ENCODE measurements at regions not wholly inside any gene's neighbourhood (a gene's known extent, or its start where the extent isn't known, plus 50 kb on each side); places are given as distances from the start of the nearest gene placed in this dataset.
A peak's percentile ranks its signal among the peaks of the same experiment; 100 is the strongest.

DNA sequence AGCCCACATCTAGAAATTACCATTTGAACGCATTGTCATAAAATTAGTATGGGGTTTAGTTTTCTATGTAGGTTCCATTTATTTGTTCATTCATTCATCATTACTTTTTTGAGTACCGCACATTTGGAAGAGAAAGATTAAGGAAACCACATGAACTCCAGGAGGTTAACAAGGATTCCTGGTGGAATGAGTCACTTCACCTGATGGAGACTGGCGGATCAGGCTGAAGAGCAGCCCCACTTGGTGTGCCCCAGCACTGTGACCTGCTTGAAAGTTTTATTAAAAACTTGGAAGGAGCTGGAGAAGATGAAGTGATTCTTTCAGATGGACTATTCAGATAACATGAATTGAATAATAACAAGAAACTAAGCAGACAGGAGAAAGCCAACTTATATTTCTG is 293.6 kb upstream of the CDH11 start:
- no TSS peak for BruUV-seq (replicated peaks)
- Histone ChIP-seq H4K20me1 (ENCODE audit: low read length) (no peaks in the 10 kb centered on the region), H3K4me1 (ENCODE audit: insufficient read depth, low read length) (peaks cover 46% of the 10 kb centered on the region), H3F3A (ENCODE audit: low read length, unreplicated experiment) (peaks cover 7% of the 10 kb centered on the region), H3K4me3 (ENCODE audit: low read length) (peak overlapping the region; percentile 27; the same call in 1 of the 2 replicates), H3K9ac (ENCODE audit: low read length) (peak overlapping the region; percentile 62), H3K79me2 (ENCODE audit: low read length) (no peaks in the 10 kb centered on the region), H3K27ac (ENCODE audit: low read length) (peak overlapping the region; percentile 93), H3K4me2 (ENCODE audit: low read length) (peak overlapping the region; percentile 72), H2AFZ (ENCODE audit: low read length) (no peak overlapping the region), H3K36me3 (ENCODE audit: low read depth, low read length) (no peaks in the 10 kb centered on the region), H3K9me2 (replicated peaks; ENCODE audit: low read length) (no peaks in the 10 kb centered on the region), H3K27me3 (ENCODE audit: low read length) (no peaks in the 10 kb centered on the region), H3K9me3 (ENCODE audit: low read length) (no peaks in the 10 kb centered on the region)
- TF ChIP-seq EZH2 (IDR thresholded peaks at IDR 0.05; ENCODE audit: low read length, unreplicated experiment) (no peak), CTCF (conservative IDR thresholded peaks at IDR 0.05; ENCODE audit: low read depth, low read length) (no peak), EZH2phosphoT487 (IDR thresholded peaks at IDR 0.05; ENCODE audit: borderline replicate concordance, low read length) (no peak)
- ATAC-seq (peak; percentile 67), DNase-seq (peak; percentile 81)
- POLR2A ChIA-PET (ENCODE audit: unreplicated experiment): no interaction called here
- CTCF ChIA-PET: no interaction called here
- intact Hi-C loops (cut with micrococcal nuclease): loop anchor here (2.0 to 10.0 kb wide), 5 partner anchors 157 to 859 kb away; partner anchors contain the start of gene CDH11

DNA sequence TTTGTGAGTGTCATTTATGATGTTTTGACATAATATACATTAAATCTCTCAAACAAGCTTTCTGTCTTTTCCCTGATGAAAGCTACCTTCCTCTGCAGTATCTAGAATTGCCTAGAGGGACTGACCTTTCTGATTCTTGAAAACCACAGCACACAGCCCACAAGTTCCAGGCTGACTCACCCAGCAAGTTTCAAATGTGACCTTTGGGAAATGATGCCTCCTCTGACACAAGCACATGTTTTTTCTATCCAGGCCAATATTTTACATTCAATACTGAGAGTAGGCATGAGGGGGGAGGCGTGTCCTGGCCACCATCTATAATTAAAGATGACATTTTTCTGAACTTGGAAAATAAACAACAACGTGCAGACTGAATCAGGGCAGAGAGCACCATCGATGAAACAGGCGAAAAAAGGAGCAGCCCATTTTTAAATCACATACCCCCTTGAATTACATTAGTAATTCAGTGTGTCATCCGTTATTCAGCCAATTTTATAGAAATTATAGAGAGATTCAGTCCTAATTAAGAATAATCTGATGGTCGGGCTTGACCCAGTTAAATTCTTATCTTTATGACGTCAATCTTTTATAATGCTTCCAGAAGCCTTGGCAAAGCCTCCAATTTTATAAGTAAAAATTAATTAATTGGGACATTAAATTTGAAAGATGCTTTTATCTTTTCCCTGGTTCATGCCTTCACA is 292.6 kb upstream of the CDH11 start:
- intact Hi-C loops (cut with micrococcal nuclease): loop anchor here (2.0 to 10.0 kb wide), 5 partner anchors 37 to 860 kb away; partner anchors contain the start of gene CDH11
- peak; percentile 90 for DNase-seq

More for the DNA sequence above, 292.6 kb upstream of the CDH11 start:
- Histone ChIP-seq H3F3A (ENCODE audit: low read length, unreplicated experiment) (peaks cover 7% of the 10 kb centered on the region), H3K27ac (ENCODE audit: low read length) (peak overlapping the region; percentile 93), H3K4me2 (ENCODE audit: low read length) (peak overlapping the region; percentile 72), H3K4me3 (ENCODE audit: low read length) (no peak overlapping the region; the same call in 1 of the 2 replicates), H3K4me1 (ENCODE audit: insufficient read depth, low read length) (peaks cover 57% of the 10 kb centered on the region), H3K27me3 (ENCODE audit: low read length) (no peaks in the 10 kb centered on the region), H3K9me2 (replicated peaks; ENCODE audit: low read length) (no peaks in the 10 kb centered on the region), H3K79me2 (ENCODE audit: low read length) (no peaks in the 10 kb centered on the region), H3K9me3 (ENCODE audit: low read length) (no peaks in the 10 kb centered on the region), H3K9ac (ENCODE audit: low read length) (peak overlapping the region; percentile 62), H2AFZ (ENCODE audit: low read length) (no peak overlapping the region), H3K36me3 (ENCODE audit: low read depth, low read length) (no peaks in the 10 kb centered on the region), H4K20me1 (ENCODE audit: low read length) (no peaks in the 10 kb centered on the region)
- ChIA-PET CTCF (no interaction called here), POLR2A (ENCODE audit: unreplicated experiment) (no interaction called here)
- TF ChIP-seq EZH2phosphoT487 (IDR thresholded peaks at IDR 0.05; ENCODE audit: borderline replicate concordance, low read length) (no peak), EZH2 (IDR thresholded peaks at IDR 0.05; ENCODE audit: low read length, unreplicated experiment) (no peak), CTCF (conservative IDR thresholded peaks at IDR 0.05; ENCODE audit: low read depth, low read length) (no peak)
- ATAC-seq: peak; percentile 62
- BruUV-seq (replicated peaks): no TSS peak
